ENCODE measurements at regions not wholly inside any gene's neighbourhood (a gene's known extent, or its start where the extent isn't known, plus 50 kb on each side); places are given as distances from the start of the nearest gene placed in this dataset.

DNA sequence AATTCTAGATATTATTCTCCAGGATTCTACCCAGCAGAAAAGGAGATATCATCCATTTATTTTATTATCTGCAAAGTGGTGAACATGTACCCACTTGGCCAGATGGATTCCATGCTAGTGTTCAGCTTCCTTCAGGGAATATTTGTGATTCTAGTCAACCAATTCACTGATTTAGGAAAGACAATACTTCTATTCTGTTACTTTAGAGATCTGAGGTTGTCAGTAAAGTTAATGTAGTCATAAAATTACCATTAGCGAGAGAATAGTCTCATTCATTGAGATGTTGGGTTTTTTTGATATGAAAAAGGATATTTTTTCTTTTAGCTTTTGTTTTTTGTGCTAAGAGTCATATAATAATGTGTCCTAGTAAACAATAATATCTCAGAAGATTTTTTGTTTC lies 222.8 kb downstream of the CGGBP1 start:
- TF ChIP-seq CBFB (CRISPR knock-in tag; IDR thresholded peaks at IDR 0.05) (no peak), ZSCAN12 (CRISPR knock-in tag; IDR thresholded peaks at IDR 0.05) (no peak), TARDBP (CRISPR knock-in tag; IDR thresholded peaks at IDR 0.05) (no peak), ZFAT (CRISPR knock-in tag; conservative IDR thresholded peaks at IDR 0.05) (no peak), ZNF790 (CRISPR knock-in tag; IDR thresholded peaks at IDR 0.05; ENCODE audit: borderline replicate concordance) (no peak), POLR2AphosphoS5 (IDR thresholded peaks at IDR 0.05; ENCODE audit: low read depth, low read length) (no peak), ASH2L (IDR thresholded peaks at IDR 0.05; ENCODE audit: insufficient read length, low read depth, low read length) (no peak), CREM (IDR thresholded peaks at IDR 0.05) (no peak), CREM (CRISPR knock-in tag; IDR thresholded peaks at IDR 0.05) (no peak), DNMT1 (CRISPR knock-in tag; IDR thresholded peaks at IDR 0.05) (no peak)
- TF ChIP-seq, protein P1, sequence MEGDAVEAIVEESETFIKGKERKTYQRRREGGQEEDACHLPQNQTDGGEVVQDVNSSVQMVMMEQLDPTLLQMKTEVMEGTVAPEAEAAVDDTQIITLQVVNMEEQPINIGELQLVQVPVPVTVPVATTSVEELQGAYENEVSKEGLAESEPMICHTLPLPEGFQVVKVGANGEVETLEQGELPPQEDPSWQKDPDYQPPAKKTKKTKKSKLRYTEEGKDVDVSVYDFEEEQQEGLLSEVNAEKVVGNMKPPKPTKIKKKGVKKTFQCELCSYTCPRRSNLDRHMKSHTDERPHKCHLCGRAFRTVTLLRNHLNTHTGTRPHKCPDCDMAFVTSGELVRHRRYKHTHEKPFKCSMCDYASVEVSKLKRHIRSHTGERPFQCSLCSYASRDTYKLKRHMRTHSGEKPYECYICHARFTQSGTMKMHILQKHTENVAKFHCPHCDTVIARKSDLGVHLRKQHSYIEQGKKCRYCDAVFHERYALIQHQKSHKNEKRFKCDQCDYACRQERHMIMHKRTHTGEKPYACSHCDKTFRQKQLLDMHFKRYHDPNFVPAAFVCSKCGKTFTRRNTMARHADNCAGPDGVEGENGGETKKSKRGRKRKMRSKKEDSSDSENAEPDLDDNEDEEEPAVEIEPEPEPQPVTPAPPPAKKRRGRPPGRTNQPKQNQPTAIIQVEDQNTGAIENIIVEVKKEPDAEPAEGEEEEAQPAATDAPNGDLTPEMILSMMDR (CRISPR knock-in tag; IDR thresholded peaks at IDR 0.05), result no peak
- TF ChIP-seq, protein P2, sequence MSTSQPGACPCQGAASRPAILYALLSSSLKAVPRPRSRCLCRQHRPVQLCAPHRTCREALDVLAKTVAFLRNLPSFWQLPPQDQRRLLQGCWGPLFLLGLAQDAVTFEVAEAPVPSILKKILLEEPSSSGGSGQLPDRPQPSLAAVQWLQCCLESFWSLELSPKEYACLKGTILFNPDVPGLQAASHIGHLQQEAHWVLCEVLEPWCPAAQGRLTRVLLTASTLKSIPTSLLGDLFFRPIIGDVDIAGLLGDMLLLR (CRISPR knock-in tag; IDR thresholded peaks at IDR 0.05), result no peak

All from HepG2 (cell line).